ENCODE measurements at regions not wholly inside any gene's neighbourhood (a gene's known extent, or its start where the extent isn't known, plus 50 kb on each side); places are given as distances from the start of the nearest gene placed in this dataset.

- Mint-ChIP-seq H3K4me3 (ENCODE audit: low read depth) (no peak overlapping the region), H3K4me1 (ENCODE audit: low read depth) (peaks cover 1% of the 10 kb centered on the region), H3K9me3 (ENCODE audit: low read depth) (no peaks in the 10 kb centered on the region), H3K27ac (no peak overlapping the region), H3K36me3 (ENCODE audit: insufficient read depth) (no peaks in the 10 kb centered on the region), H3K27me3 (peaks cover 8% of the 10 kb centered on the region)
- no peak for TF ChIP-seq CTCF (IDR thresholded peaks at IDR 0.05; ENCODE audit: unreplicated experiment)
- DNase-seq (ENCODE audit: low spot score, unreplicated experiment) = no peak
Observed at GRCh38 chr3:88222343-88222742, 72.6 kb downstream of the C3orf38 start.

GRCh38 chr3:88225326-88226008 is 75.7 kb downstream of the C3orf38 start:
- TF ChIP-seq CTCF (IDR thresholded peaks at IDR 0.05; ENCODE audit: unreplicated experiment) = no peak
- no peaks in the 10 kb centered on the region for H3K9me3 Mint-ChIP-seq (ENCODE audit: low read depth)
- no peaks in the 10 kb centered on the region for H3K4me1 Mint-ChIP-seq (ENCODE audit: low read depth)
- no peak overlapping the region for H3K4me3 Mint-ChIP-seq (ENCODE audit: low read depth)
- H3K27ac Mint-ChIP-seq = no peak overlapping the region
- DNase-seq (ENCODE audit: low spot score, unreplicated experiment) = no peak
- H3K36me3 Mint-ChIP-seq (ENCODE audit: insufficient read depth) = no peaks in the 10 kb centered on the region
- H3K27me3 Mint-ChIP-seq = no peaks in the 10 kb centered on the region

DNA sequence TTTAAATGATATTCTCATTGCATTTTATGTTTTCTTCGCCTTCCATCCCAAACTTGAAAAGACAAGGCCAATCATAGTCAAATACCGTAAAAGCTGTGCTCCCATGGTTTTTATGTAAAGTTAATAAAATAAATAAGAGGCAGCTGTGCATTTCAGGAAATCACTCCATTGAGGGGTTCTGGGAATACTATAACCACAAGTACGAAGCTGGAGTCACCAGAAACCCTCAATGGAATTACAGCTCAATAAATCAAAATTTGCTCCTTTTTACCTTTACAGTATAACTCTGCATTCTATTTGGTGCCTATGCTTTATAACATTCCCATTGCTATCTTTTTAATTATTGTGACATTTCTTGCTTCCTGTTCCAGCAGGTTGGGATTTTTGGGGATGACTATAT is 77.2 kb downstream of the C3orf38 start:
- TF ChIP-seq CTCF (IDR thresholded peaks at IDR 0.05; ENCODE audit: unreplicated experiment) = no peak
- no peak overlapping the region for H3K27ac Mint-ChIP-seq
- H3K36me3 Mint-ChIP-seq (ENCODE audit: insufficient read depth) = no peaks in the 10 kb centered on the region

GRCh38 chr3:88230638-88231037 is 80.9 kb downstream of the C3orf38 start:
- no peak for DNase-seq (ENCODE audit: low spot score, unreplicated experiment)
- TF ChIP-seq CTCF (IDR thresholded peaks at IDR 0.05; ENCODE audit: unreplicated experiment) = no peak
- Mint-ChIP-seq H3K36me3 (ENCODE audit: insufficient read depth) (no peaks in the 10 kb centered on the region), H3K4me3 (ENCODE audit: low read depth) (no peak overlapping the region), H3K27me3 (no peaks in the 10 kb centered on the region), H3K4me1 (ENCODE audit: low read depth) (no peaks in the 10 kb centered on the region), H3K27ac (no peak overlapping the region), H3K9me3 (ENCODE audit: low read depth) (peaks cover 8% of the 10 kb centered on the region)

More for the DNA sequence above, 77.2 kb downstream of the C3orf38 start:
- no peak for DNase-seq (ENCODE audit: low spot score, unreplicated experiment)
- Mint-ChIP-seq H3K27me3 (no peaks in the 10 kb centered on the region), H3K9me3 (ENCODE audit: low read depth) (no peaks in the 10 kb centered on the region), H3K4me3 (ENCODE audit: low read depth) (no peak overlapping the region), H3K4me1 (ENCODE audit: low read depth) (no peaks in the 10 kb centered on the region)

DNA sequence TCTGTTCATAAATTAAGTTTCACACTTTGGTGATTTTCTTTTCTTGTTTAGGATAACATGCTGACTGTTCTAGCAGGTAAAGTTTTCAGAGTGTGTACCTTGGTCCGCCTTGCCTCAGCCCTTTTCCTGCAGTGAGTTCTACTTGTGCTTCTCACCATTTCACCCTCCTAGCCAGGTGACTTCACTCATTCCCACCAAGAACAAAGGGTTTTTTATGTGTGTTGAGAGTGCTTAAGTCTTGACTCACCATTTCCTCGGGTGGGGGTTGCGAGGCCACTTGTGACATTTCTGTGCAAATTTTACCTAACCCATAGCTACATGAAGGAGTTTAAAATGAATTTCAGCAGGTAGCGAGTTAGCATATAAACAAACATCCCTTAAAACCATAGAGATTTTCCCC is 81.4 kb downstream of the C3orf38 start:
- H3K9me3 Mint-ChIP-seq (ENCODE audit: low read depth) = peaks cover 8% of the 10 kb centered on the region
- DNase-seq (ENCODE audit: low spot score, unreplicated experiment) = no peak
- no peak overlapping the region for H3K4me3 Mint-ChIP-seq (ENCODE audit: low read depth)
- no peaks in the 10 kb centered on the region for H3K36me3 Mint-ChIP-seq (ENCODE audit: insufficient read depth)
- H3K4me1 Mint-ChIP-seq (ENCODE audit: low read depth) = no peaks in the 10 kb centered on the region
- no peaks in the 10 kb centered on the region for H3K27me3 Mint-ChIP-seq
- no peak for TF ChIP-seq CTCF (IDR thresholded peaks at IDR 0.05; ENCODE audit: unreplicated experiment)
- no peak overlapping the region for H3K27ac Mint-ChIP-seq

Measured in progenitor cell of endocrine pancreas (in vitro differentiated cells).